ENCODE measurements at regions not wholly inside any gene's neighbourhood (a gene's known extent, or its start where the extent isn't known, plus 50 kb on each side); places are given as distances from the start of the nearest gene placed in this dataset.

- Histone ChIP-seq H3K4me3 (ENCODE audit: low read depth, low read length) (no peak overlapping the region), H3K4me1 (ENCODE audit: control insufficient read depth, insufficient read depth, low read length) (no peaks in the 10 kb centered on the region), H3K9me3 (ENCODE audit: control insufficient read depth, insufficient read depth, low read depth, low read length) (no peaks in the 10 kb centered on the region), H3K27ac (ENCODE audit: extremely low read depth, low read depth, low read length) (no peak overlapping the region), H3K36me3 (ENCODE audit: control insufficient read depth in 2 of 2, insufficient read depth in 1 of 2, low read length in 2 of 2) (no peaks in the 10 kb centered on the region)
- ChIA-PET POLR2A (no interaction called here), CTCF (interaction anchor here (0.6 kb wide), 1 partner anchor 635 kb away, joined by 3 read pairs; no protein-coding TSS in a partner anchor)
- TF ChIP-seq ZNF132 (tag by site-specific recombination; IDR thresholded peaks at IDR 0.05; ENCODE audit: borderline replicate concordance) = no peak
Measured at GRCh38 chr2:17179145-17179808, 339.0 kb downstream of the RAD51AP2 start.

GRCh38 chr2:17177088-17177487, 341.2 kb downstream of the RAD51AP2 start:
- Histone ChIP-seq H3K4me1 (ENCODE audit: control insufficient read depth, insufficient read depth, low read length) (no peaks in the 10 kb centered on the region), H3K36me3 (ENCODE audit: control insufficient read depth in 2 of 2, insufficient read depth in 1 of 2, low read length in 2 of 2) (no peaks in the 10 kb centered on the region), H3K9me3 (ENCODE audit: control insufficient read depth, insufficient read depth, low read depth, low read length) (no peaks in the 10 kb centered on the region), H3K27ac (ENCODE audit: extremely low read depth, low read depth, low read length) (no peak overlapping the region), H3K4me3 (ENCODE audit: low read depth, low read length) (no peak overlapping the region)
- POLR2A ChIA-PET = no interaction called here
- TF ChIP-seq AEBP2 (tag by site-specific recombination; IDR thresholded peaks at IDR 0.05; ENCODE audit: borderline replicate concordance) (no peak), ZBTB26 (tag by site-specific recombination; optimal IDR thresholded peaks at IDR 0.05) (no peak), ZNF488 (tag by site-specific recombination; IDR thresholded peaks at IDR 0.05) (no peak), ZNF416 (tag by site-specific recombination; IDR thresholded peaks at IDR 0.05) (no peak), ZNF2 (tag by site-specific recombination; IDR thresholded peaks at IDR 0.05) (no peak), ZNF350 (tag by site-specific recombination; IDR thresholded peaks at IDR 0.05) (no peak), WT1 (tag by site-specific recombination; IDR thresholded peaks at IDR 0.05) (no peak), ZNF76 (tag by site-specific recombination; IDR thresholded peaks at IDR 0.05; ENCODE audit: borderline replicate concordance, low read depth) (no peak), ZNF16 (tag by site-specific recombination; IDR thresholded peaks at IDR 0.05; ENCODE audit: low read depth) (no peak), ZNF354C (tag by site-specific recombination; IDR thresholded peaks at IDR 0.05; ENCODE audit: borderline replicate concordance, low read depth) (no peak), ZNF221 (tag by site-specific recombination; IDR thresholded peaks at IDR 0.05; ENCODE audit: borderline replicate concordance) (no peak), ZBTB49 (tag by site-specific recombination; IDR thresholded peaks at IDR 0.05; ENCODE audit: low read depth) (no peak), TSHZ1 (tag by site-specific recombination; IDR thresholded peaks at IDR 0.05; ENCODE audit: borderline replicate concordance) (no peak), ZNF140 (tag by site-specific recombination; IDR thresholded peaks at IDR 0.05) (no peak), ZNF37A (tag by site-specific recombination; IDR thresholded peaks at IDR 0.05) (no peak), ZNF670 (tag by site-specific recombination; IDR thresholded peaks at IDR 0.05; ENCODE audit: low read depth) (no peak), ZNF518A (tag by site-specific recombination; conservative IDR thresholded peaks at IDR 0.05; ENCODE audit: low read depth) (no peak)
- CTCF ChIA-PET = interaction anchor here (0.6 kb wide), 1 partner anchor 294 kb away, joined by 3 read pairs; no protein-coding TSS in a partner anchor
